Neural cell (in vitro differentiated cells): ENCODE measurements at regions not wholly inside any gene's neighbourhood (a gene's known extent, or its start where the extent isn't known, plus 50 kb on each side); places are given as distances from the start of the nearest gene placed in this dataset.

Source experiments
- H2AFZ ChIP-seq: fragments of 200-600, 300-800 bp; sonication (generic), shearing (Covaris generic); 2 replicates; pipeline ENCODE4 v1.6.0; 2014; ENCODE audit warnings: low read depth, mild to moderate bottlenecking, antibody characterized with exemption, low read length, moderate library complexity
- H3F3A ChIP-seq: fragments of 200-600 bp; shearing (Covaris generic); 2 replicates; pipeline ENCODE4 v1.6.1; 2016; ENCODE audit warnings: mild to moderate bottlenecking, moderate library complexity, mixed read lengths, antibody characterized with exemption, low read length; ENCODE audit not compliant: insufficient read depth, poor library complexity, severe bottlenecking
- H3K27ac ChIP-seq: fragments of 200-600, 300-800 bp; sonication (generic), shearing (Covaris generic); 2 replicates; pipeline ENCODE4 v1.5.1; 2014; ENCODE audit warnings: mild to moderate bottlenecking, low read length, moderate library complexity
- H3K27me3 ChIP-seq: fragments of 300-800, 200-600 bp; sonication (generic), shearing (Covaris generic); 2 replicates; pipeline ENCODE4 v1.6.0; 2014; ENCODE audit warnings: mild to moderate bottlenecking, low read depth, low read length, moderate library complexity; ENCODE audit not compliant: insufficient read depth
- H3K36me3 ChIP-seq: fragments of 300-800, 200-600 bp; sonication (generic), shearing (Covaris generic); 2 replicates; pipeline ENCODE4 v1.5.1; 2014; ENCODE audit warnings: mild to moderate bottlenecking, antibody characterized with exemption, low read length, moderate library complexity; ENCODE audit not compliant: insufficient read depth
- H3K4me2 ChIP-seq: fragments of 300-800, 200-600 bp; sonication (generic), shearing (Covaris generic); 2 replicates; pipeline ENCODE4 v1.6.0; 2014; ENCODE audit warnings: mild to moderate bottlenecking, low read length
- H3K4me3 ChIP-seq: fragments of 300-800, 200-600 bp; sonication (generic), shearing (Covaris generic); 2 replicates; pipeline ENCODE4 v1.5.1; 2014; ENCODE audit warnings: mild to moderate bottlenecking, low read length, moderate library complexity
- H3K79me2 ChIP-seq: fragments of 200-600 bp; shearing (Covaris generic); replicated peaks from 2 replicates; pipeline ENCODE4 v1.6.0; 2014; ENCODE audit warnings: mild to moderate bottlenecking, low read length, moderate library complexity; ENCODE audit not compliant: insufficient read depth
- H3K9ac ChIP-seq: fragments of 300-800, 200-600 bp; sonication (generic), shearing (Covaris generic); 2 replicates; pipeline ENCODE4 v1.6.1; 2016; ENCODE audit warnings: mild to moderate bottlenecking, low read length, mixed read lengths
- H3K9me2 ChIP-seq: fragments of 200-600 bp; shearing (Covaris generic); 2 replicates; pipeline ENCODE4 v1.6.1; 2016; ENCODE audit warnings: mild to moderate bottlenecking, low read length, mixed read lengths; ENCODE audit not compliant: insufficient read depth
- H3K9me3 ChIP-seq: fragments of 200-600, 300-800 bp; sonication (generic), shearing (Covaris generic); 2 replicates; pipeline ENCODE4 v1.6.1; 2016; ENCODE audit warnings: mild to moderate bottlenecking, mixed run types, low read length, moderate library complexity, mixed read lengths
- H4K20me1 ChIP-seq: fragments of 200-600 bp; shearing (Covaris generic); 2 replicates; pipeline ENCODE4 v1.6.1; 2016; ENCODE audit warnings: mild to moderate bottlenecking, mixed run types; ENCODE audit not compliant: insufficient read depth
- CTCF ChIP-seq: fragments of 450-650 bp; IDR thresholded peaks from 2 replicates; pipeline ENCODE4 v1.5.1; 2014; ENCODE audit warnings: antibody characterized with exemption, mild to moderate bottlenecking, moderate library complexity; ENCODE audit not compliant: poor library complexity, severe bottlenecking
- EP300 ChIP-seq: fragments of 450-650 bp; conservative IDR thresholded peaks from 2 replicates; pipeline ENCODE4 v1.6.1; 2014; ENCODE audit warnings: antibody characterized with exemption, mild to moderate bottlenecking, moderate library complexity; ENCODE audit not compliant: poor library complexity, severe bottlenecking
- EZH2 ChIP-seq: fragments of 200-600, 300-800 bp; shearing (Covaris generic), sonication (generic); IDR thresholded peaks from 2 replicates; pipeline ENCODE4 v1.6.1; 2014; ENCODE audit warnings: antibody characterized with exemption, low read length, borderline replicate concordance, mild to moderate bottlenecking; ENCODE audit not compliant: insufficient read depth, poor library complexity, severe bottlenecking
- MXI1 ChIP-seq: fragments of 450-650 bp; conservative IDR thresholded peaks from 2 replicates; pipeline ENCODE4 v1.6.1; 2014; ENCODE audit warnings: antibody characterized with exemption, mild to moderate bottlenecking; ENCODE audit not compliant: poor library complexity, severe bottlenecking
- POLR2AphosphoS5 ChIP-seq: IDR thresholded peaks from 2 replicates; pipeline ENCODE4 v1.6.1; 2012
- RAD21 ChIP-seq: fragments of 450-650 bp; conservative IDR thresholded peaks from 2 replicates; pipeline ENCODE4 v1.6.1; 2014; ENCODE audit warnings: antibody characterized with exemption, mild to moderate bottlenecking, moderate library complexity
- SMC3 ChIP-seq: fragments of 450-650 bp; conservative IDR thresholded peaks from 2 replicates; pipeline ENCODE4 v1.6.1; 2014; ENCODE audit warnings: antibody characterized with exemption, mild to moderate bottlenecking, moderate library complexity; ENCODE audit not compliant: poor library complexity
- TAF1 ChIP-seq: IDR thresholded peaks from 2 replicates; pipeline ENCODE4 v1.6.1; 2012; ENCODE audit warnings: low read depth
- TF ChIP-seq, protein P1 (sequence below): IDR thresholded peaks from 2 replicates; pipeline ENCODE4 v1.6.1; 2012; ENCODE audit warnings: borderline replicate concordance

- TF ChIP-seq POLR2AphosphoS5 (no peak), SMC3 (no peak), CTCF (no peak), TAF1 (no peak), RAD21 (no peak), EZH2 (no peak), EP300 (no peak), MXI1 (no peak)
- TF ChIP-seq, protein P1, sequence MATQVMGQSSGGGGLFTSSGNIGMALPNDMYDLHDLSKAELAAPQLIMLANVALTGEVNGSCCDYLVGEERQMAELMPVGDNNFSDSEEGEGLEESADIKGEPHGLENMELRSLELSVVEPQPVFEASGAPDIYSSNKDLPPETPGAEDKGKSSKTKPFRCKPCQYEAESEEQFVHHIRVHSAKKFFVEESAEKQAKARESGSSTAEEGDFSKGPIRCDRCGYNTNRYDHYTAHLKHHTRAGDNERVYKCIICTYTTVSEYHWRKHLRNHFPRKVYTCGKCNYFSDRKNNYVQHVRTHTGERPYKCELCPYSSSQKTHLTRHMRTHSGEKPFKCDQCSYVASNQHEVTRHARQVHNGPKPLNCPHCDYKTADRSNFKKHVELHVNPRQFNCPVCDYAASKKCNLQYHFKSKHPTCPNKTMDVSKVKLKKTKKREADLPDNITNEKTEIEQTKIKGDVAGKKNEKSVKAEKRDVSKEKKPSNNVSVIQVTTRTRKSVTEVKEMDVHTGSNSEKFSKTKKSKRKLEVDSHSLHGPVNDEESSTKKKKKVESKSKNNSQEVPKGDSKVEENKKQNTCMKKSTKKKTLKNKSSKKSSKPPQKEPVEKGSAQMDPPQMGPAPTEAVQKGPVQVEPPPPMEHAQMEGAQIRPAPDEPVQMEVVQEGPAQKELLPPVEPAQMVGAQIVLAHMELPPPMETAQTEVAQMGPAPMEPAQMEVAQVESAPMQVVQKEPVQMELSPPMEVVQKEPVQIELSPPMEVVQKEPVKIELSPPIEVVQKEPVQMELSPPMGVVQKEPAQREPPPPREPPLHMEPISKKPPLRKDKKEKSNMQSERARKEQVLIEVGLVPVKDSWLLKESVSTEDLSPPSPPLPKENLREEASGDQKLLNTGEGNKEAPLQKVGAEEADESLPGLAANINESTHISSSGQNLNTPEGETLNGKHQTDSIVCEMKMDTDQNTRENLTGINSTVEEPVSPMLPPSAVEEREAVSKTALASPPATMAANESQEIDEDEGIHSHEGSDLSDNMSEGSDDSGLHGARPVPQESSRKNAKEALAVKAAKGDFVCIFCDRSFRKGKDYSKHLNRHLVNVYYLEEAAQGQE, result no peak
- Histone ChIP-seq H3F3A (no peaks in the 10 kb centered on the region), H3K4me2 (no peak overlapping the region), H3K79me2 (no peaks in the 10 kb centered on the region), H3K9me3 (no peaks in the 10 kb centered on the region), H3K9ac (no peak overlapping the region), H3K9me2 (no peaks in the 10 kb centered on the region), H4K20me1 (no peaks in the 10 kb centered on the region), H3K36me3 (no peaks in the 10 kb centered on the region), H3K27me3 (no peaks in the 10 kb centered on the region), H3K4me3 (no peak overlapping the region), H3K27ac (no peak overlapping the region), H2AFZ (no peak overlapping the region)
Observed at GRCh38 chr16:5377280-5377898, 279.8 kb upstream of the EEF2KMT start.

GRCh38 chr16:5374184-5374583 is 276.6 kb upstream of the EEF2KMT start:
- Histone ChIP-seq H3K9me2 (no peaks in the 10 kb centered on the region), H3K4me3 (no peak overlapping the region), H3K79me2 (no peaks in the 10 kb centered on the region), H3K27ac (no peak overlapping the region), H3K9ac (no peak overlapping the region), H3K4me2 (no peak overlapping the region), H3K27me3 (no peaks in the 10 kb centered on the region), H4K20me1 (no peaks in the 10 kb centered on the region), H2AFZ (no peak overlapping the region), H3K9me3 (no peaks in the 10 kb centered on the region), H3F3A (no peaks in the 10 kb centered on the region), H3K36me3 (no peaks in the 10 kb centered on the region)
- TF ChIP-seq MXI1 (no peak), EP300 (no peak), TAF1 (no peak), EZH2 (no peak), CTCF (no peak), RAD21 (no peak)
- TF ChIP-seq, protein P1, result no peak
